Mucosa of rectum (tissue), 2 donors: ENCODE measurements at regions not wholly inside any gene's neighbourhood (a gene's known extent, or its start where the extent isn't known, plus 50 kb on each side); places are given as distances from the start of the nearest gene placed in this dataset.

Experiments
- H3K27ac ChIP-seq, 2 donors: one replicate each; pipeline ENCODE4 v1.7.0; 2013; ENCODE audit warnings: inconsistent platforms in 2 of 2, low read depth in 2 of 2, low read length in 2 of 2
- H3K27me3 ChIP-seq, 2 donors: one replicate each; pipeline ENCODE4 v1.7.0; 2013; ENCODE audit warnings: low read length in 2 of 2; ENCODE audit not compliant: control insufficient read depth in 2 of 2, insufficient read depth in 2 of 2
- H3K36me3 ChIP-seq, 2 donors: one replicate each; pipeline ENCODE4 v1.7.0; 2013; ENCODE audit warnings: low read length in 2 of 2; ENCODE audit not compliant: control insufficient read depth in 2 of 2, insufficient read depth in 2 of 2
- H3K4me1 ChIP-seq, 2 donors: one replicate each; pipeline ENCODE4 v1.7.0; 2013; ENCODE audit warnings: low read length in 2 of 2, mild to moderate bottlenecking in 1 of 2; ENCODE audit not compliant: control insufficient read depth in 2 of 2, insufficient read depth in 2 of 2
- H3K4me3 ChIP-seq, 2 donors: one replicate each; pipeline ENCODE4 v1.7.0; 2013; ENCODE audit warnings: low read length in 2 of 2
- H3K9ac ChIP-seq, 2 donors: one replicate each; pipeline ENCODE4 v1.7.0; 2013; ENCODE audit warnings: low read length in 2 of 2, low read depth in 1 of 2, mild to moderate bottlenecking in 1 of 2
- H3K9me3 ChIP-seq, 2 donors: one replicate each; pipeline ENCODE4 v1.7.0; 2013; ENCODE audit warnings: low read length in 2 of 2; ENCODE audit not compliant: control insufficient read depth in 2 of 2
- donor health status: healthy.
- donor health status: Normal muscosa, but diverticular disease.

DNA sequence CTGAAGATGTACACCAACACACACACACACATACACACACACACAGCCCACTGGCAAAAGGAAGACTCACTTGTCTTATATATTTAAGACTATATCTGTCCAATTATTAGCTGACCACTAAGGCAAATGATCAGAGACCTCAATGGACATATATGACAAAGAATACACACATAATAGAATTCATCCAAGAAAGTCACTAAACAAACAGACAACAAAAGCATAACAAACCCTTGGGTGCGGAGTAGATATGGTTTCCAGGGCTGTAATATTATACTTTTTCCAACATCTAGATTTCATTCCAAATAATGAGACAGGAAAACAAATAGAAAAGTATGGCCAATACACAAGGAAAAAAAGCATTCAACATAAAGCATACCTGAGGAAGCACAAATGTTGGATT lies 72.3 kb upstream of the PRICKLE2 start:
- no peak overlapping the region for H3K9ac ChIP-seq
- no peaks in the 10 kb centered on the region for H3K27me3 ChIP-seq
- H3K9me3 ChIP-seq: no peaks in the 10 kb centered on the region
- no peak overlapping the region for H3K27ac ChIP-seq
- H3K4me3 ChIP-seq: no peak overlapping the region
- H3K4me1 ChIP-seq: no peaks in the 10 kb centered on the region
- no peaks in the 10 kb centered on the region for H3K36me3 ChIP-seq

DNA sequence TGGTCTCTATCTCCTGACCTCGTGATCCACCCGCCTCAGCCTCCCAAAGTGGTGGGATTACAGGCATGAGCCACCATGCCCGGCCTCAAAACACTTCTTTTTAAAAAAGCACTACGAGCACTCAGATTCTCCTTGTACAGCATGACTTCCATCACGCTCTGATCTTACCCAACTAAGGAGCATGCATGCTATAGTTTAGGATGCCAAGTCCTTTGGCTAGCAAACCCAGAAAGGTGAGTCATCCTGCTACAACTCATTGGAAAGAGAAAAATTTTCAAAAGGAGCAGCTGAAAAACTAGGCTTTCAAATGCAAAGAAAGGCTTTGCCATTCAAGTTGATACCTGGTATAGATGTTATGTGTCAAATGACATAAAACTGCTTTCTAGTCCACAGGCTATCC lies 70.3 kb upstream of the PRICKLE2 start:
- Histone ChIP-seq H3K27me3 (no peaks in the 10 kb centered on the region), H3K4me3 (no peak overlapping the region), H3K4me1 (no peaks in the 10 kb centered on the region), H3K27ac (no peak overlapping the region), H3K9ac (no peak overlapping the region), H3K36me3 (no peaks in the 10 kb centered on the region), H3K9me3 (no peaks in the 10 kb centered on the region)

DNA sequence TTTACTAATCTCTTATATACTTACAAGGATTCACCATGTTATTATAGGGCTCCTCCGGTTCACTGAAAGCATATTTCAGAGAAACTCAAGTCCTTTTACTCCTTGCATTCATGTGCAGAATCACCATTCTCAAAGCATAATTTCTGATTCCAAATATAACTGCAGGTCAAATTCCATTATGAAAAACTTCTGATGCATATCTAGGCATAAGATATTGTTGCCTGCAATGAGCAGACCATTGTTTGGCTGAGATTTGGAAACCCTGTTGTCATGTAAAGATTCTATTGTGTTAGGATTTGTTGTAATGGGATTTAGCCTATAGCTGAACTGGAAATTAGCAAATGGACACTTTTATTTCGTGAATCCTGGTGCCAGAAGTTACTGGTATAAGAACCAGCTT lies 69.5 kb upstream of the PRICKLE2 start:
- no peaks in the 10 kb centered on the region for H3K36me3 ChIP-seq
- H3K27ac ChIP-seq: no peak overlapping the region
- no peaks in the 10 kb centered on the region for H3K27me3 ChIP-seq
- H3K9me3 ChIP-seq: no peaks in the 10 kb centered on the region
- no peaks in the 10 kb centered on the region for H3K4me1 ChIP-seq
- no peak overlapping the region for H3K4me3 ChIP-seq
- no peak overlapping the region for H3K9ac ChIP-seq

DNA sequence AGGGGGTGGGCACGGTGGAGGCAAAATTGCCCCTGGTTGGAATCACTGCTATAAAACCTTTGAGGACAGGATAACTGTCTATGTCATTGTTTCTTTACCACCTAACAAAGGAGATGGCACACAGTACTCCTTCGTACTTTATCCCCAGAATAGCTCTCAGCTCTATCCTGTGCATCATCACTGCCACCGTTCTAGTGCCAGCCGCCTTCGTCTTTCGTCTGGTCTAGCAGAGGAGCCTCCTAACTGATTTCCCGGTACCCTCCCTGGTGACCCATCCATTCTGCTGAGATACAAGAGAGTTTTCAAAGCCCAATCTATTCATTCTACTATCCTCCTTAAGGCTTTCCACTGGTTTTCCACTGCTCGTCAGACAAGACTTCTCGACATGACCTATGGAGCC lies 67.9 kb upstream of the PRICKLE2 start:
- Histone ChIP-seq H3K4me1 (no peaks in the 10 kb centered on the region), H3K27ac (no peak overlapping the region), H3K9me3 (no peaks in the 10 kb centered on the region), H3K27me3 (no peaks in the 10 kb centered on the region), H3K4me3 (no peak overlapping the region), H3K9ac (no peak overlapping the region), H3K36me3 (no peaks in the 10 kb centered on the region)

DNA sequence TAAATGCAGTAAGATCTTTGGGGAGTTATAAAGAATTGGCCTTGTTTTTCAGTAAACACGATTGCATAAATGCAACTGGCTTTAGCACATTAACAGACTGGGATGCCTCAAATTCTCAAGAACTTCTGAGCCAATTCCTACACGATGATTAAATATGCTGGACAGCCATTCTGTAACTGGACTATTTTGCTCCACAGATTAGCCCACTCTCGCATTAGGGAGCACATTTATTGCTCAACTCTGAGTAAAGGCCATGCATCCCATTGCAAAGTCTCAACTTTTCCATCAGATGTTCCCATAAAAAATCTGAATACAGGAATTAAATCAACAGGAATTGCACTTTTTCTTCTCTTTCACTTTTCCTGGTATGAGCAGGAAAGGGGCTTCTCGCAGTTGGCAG lies 66.7 kb upstream of the PRICKLE2 start:
- Histone ChIP-seq H3K27ac (peak overlapping the region; percentile 25 to 43), H3K9ac (no peak overlapping the region), H3K4me1 (no peaks in the 10 kb centered on the region), H3K9me3 (no peaks in the 10 kb centered on the region), H3K4me3 (no peak overlapping the region), H3K27me3 (no peaks in the 10 kb centered on the region), H3K36me3 (no peaks in the 10 kb centered on the region)

DNA sequence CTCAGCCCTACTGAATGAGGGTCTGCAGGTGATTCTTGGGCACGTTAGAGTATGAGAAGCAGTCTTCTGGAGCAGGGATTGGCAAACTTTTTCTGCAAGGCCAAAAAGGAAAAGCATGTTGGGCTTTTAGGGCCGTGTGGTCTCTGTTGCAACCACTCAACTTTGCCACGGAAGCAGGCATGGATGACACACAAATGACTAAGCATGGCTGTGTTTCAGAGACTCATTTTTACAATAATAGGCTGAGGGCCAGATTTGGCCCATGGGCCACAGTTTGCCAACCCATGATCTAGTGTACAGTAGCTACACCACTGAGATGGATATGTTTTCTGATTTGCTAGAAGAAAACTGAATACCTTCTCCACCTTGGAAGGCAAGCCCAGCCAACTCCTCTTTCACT lies 66.1 kb upstream of the PRICKLE2 start:
- no peaks in the 10 kb centered on the region for H3K9me3 ChIP-seq
- H3K27me3 ChIP-seq: no peaks in the 10 kb centered on the region
- no peak overlapping the region for H3K4me3 ChIP-seq
- H3K36me3 ChIP-seq: no peaks in the 10 kb centered on the region
- no peaks in the 10 kb centered on the region for H3K4me1 ChIP-seq
- H3K9ac ChIP-seq: no peak overlapping the region
- H3K27ac ChIP-seq: peak overlapping the region; percentile 14 to 25

DNA sequence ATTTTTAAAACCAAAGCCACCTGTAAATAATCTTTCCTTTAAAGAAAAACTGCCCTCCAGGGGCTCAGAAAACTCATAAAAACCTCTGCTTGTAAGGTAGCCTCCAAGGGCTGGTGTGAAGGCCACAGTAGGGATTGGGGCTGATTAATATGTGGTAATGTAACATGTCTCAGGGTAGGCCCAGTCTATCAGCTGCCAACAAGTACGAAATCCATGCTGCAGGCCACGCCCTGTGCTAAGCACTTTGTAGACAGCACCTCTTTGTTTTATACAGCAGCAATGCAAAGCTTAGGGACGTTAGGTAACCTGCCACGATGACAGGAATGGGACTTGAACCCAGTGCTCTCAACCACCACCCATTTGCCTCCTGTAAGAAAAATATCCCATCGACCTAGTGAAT lies 65.6 kb upstream of the PRICKLE2 start:
- H3K9me3 ChIP-seq: no peaks in the 10 kb centered on the region
- H3K4me1 ChIP-seq: no peaks in the 10 kb centered on the region
- H3K27ac ChIP-seq: no peak overlapping the region
- no peak overlapping the region for H3K4me3 ChIP-seq
- H3K36me3 ChIP-seq: no peaks in the 10 kb centered on the region
- H3K27me3 ChIP-seq: no peaks in the 10 kb centered on the region
- no peak overlapping the region for H3K9ac ChIP-seq

DNA sequence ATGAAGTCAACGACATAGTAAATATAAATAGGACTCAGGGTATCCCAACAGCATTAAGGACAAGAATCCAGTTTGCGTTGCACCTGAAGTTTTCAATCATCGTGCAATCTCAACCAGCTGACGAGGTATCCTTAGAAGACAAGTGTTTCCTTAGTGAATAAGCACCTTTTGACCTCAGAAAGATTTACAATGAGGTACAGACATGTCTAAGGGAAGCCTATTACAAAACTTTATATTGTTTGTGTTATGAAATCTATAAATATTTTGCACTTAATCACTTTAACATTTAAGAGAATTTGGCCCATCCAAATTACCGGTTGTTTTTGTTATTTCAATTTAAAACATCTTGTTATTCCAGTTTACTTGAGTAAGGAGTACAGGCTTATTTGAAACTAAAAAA lies 64.9 kb upstream of the PRICKLE2 start:
- no peak overlapping the region for H3K4me3 ChIP-seq
- H3K9me3 ChIP-seq: no peaks in the 10 kb centered on the region
- H3K27ac ChIP-seq: no peak overlapping the region

GRCh38 chr3:64289622-64290021 lies 64.4 kb upstream of the PRICKLE2 start:
- Histone ChIP-seq H3K27ac (no peak overlapping the region), H3K4me1 (no peaks in the 10 kb centered on the region)

More for the DNA sequence above, 64.9 kb upstream of the PRICKLE2 start:
- no peaks in the 10 kb centered on the region for H3K36me3 ChIP-seq
- no peaks in the 10 kb centered on the region for H3K27me3 ChIP-seq
- H3K4me1 ChIP-seq: no peaks in the 10 kb centered on the region
- H3K9ac ChIP-seq: no peak overlapping the region

GRCh38 chr3:64278625-64279024 lies 53.4 kb upstream of the PRICKLE2 start:
- Histone ChIP-seq H3K27ac (no peak overlapping the region), H3K9ac (no peak overlapping the region), H3K4me1 (no peaks in the 10 kb centered on the region), H3K36me3 (no peaks in the 10 kb centered on the region), H3K9me3 (no peaks in the 10 kb centered on the region), H3K27me3 (no peaks in the 10 kb centered on the region), H3K4me3 (no peak overlapping the region)

More at GRCh38 chr3:64289622-64290021, 64.4 kb upstream of the PRICKLE2 start:
- no peaks in the 10 kb centered on the region for H3K9me3 ChIP-seq
- no peak overlapping the region for H3K4me3 ChIP-seq
- no peak overlapping the region for H3K9ac ChIP-seq
- no peaks in the 10 kb centered on the region for H3K36me3 ChIP-seq
- H3K27me3 ChIP-seq: no peaks in the 10 kb centered on the region

DNA sequence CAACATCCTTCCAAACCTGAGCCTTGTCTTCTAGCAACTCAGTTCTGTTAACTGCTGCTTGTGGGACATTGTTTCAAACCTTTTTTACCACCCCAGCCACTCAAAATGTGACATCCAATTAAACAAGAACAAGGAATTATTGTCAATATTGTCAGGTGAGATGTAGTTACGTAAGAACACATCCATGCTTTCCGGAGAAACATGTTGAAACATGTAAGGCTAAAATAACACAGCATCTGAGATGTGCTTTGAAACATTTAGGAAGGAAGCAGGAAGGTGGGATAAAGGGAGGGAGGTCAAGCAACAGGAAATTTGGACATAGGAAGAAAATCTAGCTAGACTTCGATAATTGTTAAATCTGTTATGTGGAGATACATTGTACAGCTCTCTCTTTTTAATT lies 50.9 kb upstream of the PRICKLE2 start:
- no peaks in the 10 kb centered on the region for H3K9me3 ChIP-seq
- H3K4me1 ChIP-seq: no peaks in the 10 kb centered on the region
- no peak overlapping the region for H3K9ac ChIP-seq
- no peaks in the 10 kb centered on the region for H3K27me3 ChIP-seq
- H3K4me3 ChIP-seq: no peak overlapping the region
- H3K36me3 ChIP-seq: no peaks in the 10 kb centered on the region
- no peak overlapping the region for H3K27ac ChIP-seq
